ENCODE measurements at regions not wholly inside any gene's neighbourhood (a gene's known extent, or its start where the extent isn't known, plus 50 kb on each side); places are given as distances from the start of the nearest gene placed in this dataset.

DNA sequence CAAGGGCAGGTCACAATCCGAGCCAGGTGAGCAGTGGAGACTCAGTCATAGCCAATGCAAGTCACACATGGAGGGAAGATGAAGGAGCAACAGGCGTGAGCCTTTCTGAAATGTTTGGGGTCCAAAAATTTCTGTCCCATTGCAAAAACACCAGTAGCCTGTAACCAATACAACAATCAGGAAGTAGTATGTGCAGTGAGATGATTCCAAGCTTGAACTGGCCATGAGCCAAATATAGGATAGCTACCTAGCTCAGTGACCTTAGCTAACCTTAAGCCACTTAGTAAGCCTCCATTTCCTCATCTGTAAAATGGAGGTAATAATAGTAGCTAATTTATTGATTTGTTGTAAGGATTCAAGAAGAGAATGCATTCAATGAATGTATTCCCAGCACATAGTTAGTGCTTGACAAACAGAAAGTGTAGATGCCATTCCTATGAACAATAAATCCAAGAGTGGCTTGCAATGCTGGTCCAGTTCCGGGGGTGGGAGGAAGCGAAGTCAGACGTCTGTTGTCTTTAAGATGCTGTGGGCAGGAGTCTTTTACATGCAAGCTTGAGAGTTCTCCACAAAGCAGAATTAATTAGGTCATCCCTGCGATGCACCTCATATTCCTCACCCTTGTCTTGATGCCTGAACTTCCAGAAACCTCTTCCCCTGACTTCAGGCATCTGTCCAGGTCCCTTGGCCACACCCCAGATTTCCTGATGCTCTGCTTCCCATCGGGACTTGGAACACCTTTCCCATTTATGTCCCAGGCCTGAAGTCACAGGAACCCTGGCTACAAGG, 195.7 kb upstream of the UBL3 start:
- Histone ChIP-seq H3K27me3 (no peaks in the 10 kb centered on the region), H3K4me3 (no peak overlapping the region), H3K4me1 (no peaks in the 10 kb centered on the region), H3K36me3 (no peaks in the 10 kb centered on the region), H3K27ac (no peak overlapping the region), H3K9me3 (no peaks in the 10 kb centered on the region)
- no peak for ATAC-seq
- TF ChIP-seq POLR2A (IDR thresholded peaks at IDR 0.05) = no peak
- TF ChIP-seq, protein P1, sequence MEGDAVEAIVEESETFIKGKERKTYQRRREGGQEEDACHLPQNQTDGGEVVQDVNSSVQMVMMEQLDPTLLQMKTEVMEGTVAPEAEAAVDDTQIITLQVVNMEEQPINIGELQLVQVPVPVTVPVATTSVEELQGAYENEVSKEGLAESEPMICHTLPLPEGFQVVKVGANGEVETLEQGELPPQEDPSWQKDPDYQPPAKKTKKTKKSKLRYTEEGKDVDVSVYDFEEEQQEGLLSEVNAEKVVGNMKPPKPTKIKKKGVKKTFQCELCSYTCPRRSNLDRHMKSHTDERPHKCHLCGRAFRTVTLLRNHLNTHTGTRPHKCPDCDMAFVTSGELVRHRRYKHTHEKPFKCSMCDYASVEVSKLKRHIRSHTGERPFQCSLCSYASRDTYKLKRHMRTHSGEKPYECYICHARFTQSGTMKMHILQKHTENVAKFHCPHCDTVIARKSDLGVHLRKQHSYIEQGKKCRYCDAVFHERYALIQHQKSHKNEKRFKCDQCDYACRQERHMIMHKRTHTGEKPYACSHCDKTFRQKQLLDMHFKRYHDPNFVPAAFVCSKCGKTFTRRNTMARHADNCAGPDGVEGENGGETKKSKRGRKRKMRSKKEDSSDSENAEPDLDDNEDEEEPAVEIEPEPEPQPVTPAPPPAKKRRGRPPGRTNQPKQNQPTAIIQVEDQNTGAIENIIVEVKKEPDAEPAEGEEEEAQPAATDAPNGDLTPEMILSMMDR (IDR thresholded peaks at IDR 0.05 in 4 of 5, conservative IDR thresholded peaks at IDR 0.05 in 1 of 5) = no peak
- DNase-seq = no peak
- intact Hi-C loops (cut with DNase I; ENCODE audit: low total_unique reads) = no loop called here
- in situ Hi-C loops (cut with MboI; ENCODE audit: low sequenced_read_pairs in 4 of 4) = no loop called here

DNA sequence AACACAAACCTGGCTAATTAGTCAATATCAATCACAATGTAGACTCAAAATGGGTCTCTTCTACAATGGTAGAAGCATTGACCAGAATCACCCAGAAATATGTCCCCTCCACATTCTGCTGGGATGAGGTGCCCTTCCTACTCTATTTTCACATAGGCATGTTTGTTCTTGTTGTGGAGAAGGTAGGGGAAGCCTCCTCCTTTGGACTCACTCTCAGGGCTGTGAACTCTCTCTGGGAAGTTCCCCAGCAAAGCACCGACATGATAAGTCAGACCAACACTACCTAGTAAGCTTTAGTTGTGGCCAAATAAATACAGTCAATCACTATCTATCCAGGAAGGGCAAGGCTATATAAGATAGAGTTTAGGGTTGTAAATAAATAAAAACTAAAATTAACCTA, 194.5 kb upstream of the UBL3 start:
- TF ChIP-seq, protein P1 (IDR thresholded peaks at IDR 0.05 in 4 of 5, conservative IDR thresholded peaks at IDR 0.05 in 1 of 5) = no peak
- TF ChIP-seq POLR2A (IDR thresholded peaks at IDR 0.05) = no peak
- no peaks in the 10 kb centered on the region for H3K9me3 ChIP-seq
- no peak overlapping the region for H3K4me3 ChIP-seq
- H3K27ac ChIP-seq = no peak overlapping the region
- no peaks in the 10 kb centered on the region for H3K27me3 ChIP-seq
- intact Hi-C loops (cut with DNase I; ENCODE audit: low total_unique reads) (no loop called here), in situ Hi-C loops (cut with MboI; ENCODE audit: low sequenced_read_pairs in 4 of 4) (no loop called here)
- no peak for ATAC-seq
- DNase-seq = no peak
- H3K4me1 ChIP-seq = no peaks in the 10 kb centered on the region
- no peaks in the 10 kb centered on the region for H3K36me3 ChIP-seq

DNA sequence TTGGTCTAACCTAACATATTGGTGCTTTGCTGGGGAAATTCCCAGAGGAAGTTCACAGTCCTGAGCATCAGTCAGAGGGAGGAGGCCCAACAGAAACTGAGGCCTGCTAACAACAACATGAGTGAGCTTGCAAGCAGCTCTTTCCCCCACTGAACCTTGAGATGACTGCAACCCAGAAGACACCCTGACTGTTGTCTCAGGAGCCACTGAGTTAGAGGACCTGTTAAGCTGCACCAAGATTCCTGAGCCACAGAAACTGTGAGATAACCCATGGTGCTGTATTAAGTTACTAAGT, 193.2 kb upstream of the UBL3 start:
- in situ Hi-C loops (cut with MboI; ENCODE audit: low sequenced_read_pairs in 4 of 4) = no loop called here
- no peak for DNase-seq
- TF ChIP-seq, protein P1 (IDR thresholded peaks at IDR 0.05 in 4 of 5, conservative IDR thresholded peaks at IDR 0.05 in 1 of 5) = no peak
- TF ChIP-seq POLR2A (IDR thresholded peaks at IDR 0.05) = no peak

DNA sequence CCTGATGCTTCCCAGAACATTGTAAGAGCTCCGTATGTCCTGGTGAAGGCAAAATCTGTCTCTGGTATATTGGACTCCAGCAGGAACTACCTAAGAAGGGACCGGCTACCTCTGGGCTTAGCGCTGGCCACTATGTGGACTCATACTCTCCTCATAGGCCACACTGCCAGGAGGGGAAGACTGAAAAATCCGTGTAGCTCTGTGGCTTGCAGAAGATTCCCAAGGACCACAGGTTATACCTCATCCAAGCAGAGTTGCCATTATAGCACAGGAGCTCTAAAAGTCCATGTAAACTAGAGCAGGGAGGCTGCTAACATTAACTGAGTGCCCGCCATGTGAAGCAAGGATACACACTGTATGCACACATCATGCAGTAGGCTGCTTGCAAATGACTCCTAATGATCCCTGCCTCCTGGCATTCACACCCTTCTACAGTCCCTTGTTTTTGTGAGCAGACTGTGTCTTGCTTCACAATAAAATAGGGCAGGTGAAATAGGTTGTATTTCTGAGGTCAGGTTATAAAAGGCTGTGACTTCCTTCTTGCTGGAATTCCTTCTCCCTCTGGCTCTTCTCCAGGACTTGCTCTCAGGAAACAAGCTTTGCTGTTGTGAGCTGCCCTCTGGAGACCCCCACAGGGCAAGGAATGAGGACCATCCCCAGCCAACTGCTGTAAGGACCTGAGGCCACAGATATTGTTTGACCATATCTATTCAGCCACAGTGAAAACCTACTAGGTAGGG, 192.6 kb upstream of the UBL3 start:
- TF ChIP-seq POLR2A (IDR thresholded peaks at IDR 0.05) = no peak
- TF ChIP-seq, protein P1 (IDR thresholded peaks at IDR 0.05 in 4 of 5, conservative IDR thresholded peaks at IDR 0.05 in 1 of 5) = no peak
- H3K4me1 ChIP-seq = no peaks in the 10 kb centered on the region
- intact Hi-C loops (cut with DNase I; ENCODE audit: low total_unique reads) (no loop called here), in situ Hi-C loops (cut with MboI; ENCODE audit: low sequenced_read_pairs in 4 of 4) (no loop called here)
- no peak for ATAC-seq
- DNase-seq = no peak
- no peaks in the 10 kb centered on the region for H3K36me3 ChIP-seq
- no peaks in the 10 kb centered on the region for H3K9me3 ChIP-seq
- H3K27me3 ChIP-seq = no peaks in the 10 kb centered on the region
- H3K4me3 ChIP-seq = no peak overlapping the region
- no peak overlapping the region for H3K27ac ChIP-seq

More for the DNA sequence above, 193.2 kb upstream of the UBL3 start:
- H3K4me3 ChIP-seq = no peak overlapping the region
- no peak overlapping the region for H3K27ac ChIP-seq
- H3K9me3 ChIP-seq = no peaks in the 10 kb centered on the region
- no peaks in the 10 kb centered on the region for H3K4me1 ChIP-seq
- no peaks in the 10 kb centered on the region for H3K27me3 ChIP-seq
- no peaks in the 10 kb centered on the region for H3K36me3 ChIP-seq
- ATAC-seq = no peak
- intact Hi-C loops (cut with DNase I; ENCODE audit: low total_unique reads) = no loop called here

Data from gastrocnemius medialis (tissue), 4 donors.